Tibial nerve (tissue), 4 donors: ENCODE measurements at regions not wholly inside any gene's neighbourhood (a gene's known extent, or its start where the extent isn't known, plus 50 kb on each side); places are given as distances from the start of the nearest gene placed in this dataset.
"Not testable (repeated sequence)": the region's sequence is repeated elsewhere in the genome, so short reads cannot be mapped to it uniquely, and the experiment has no call there.

Experiments
- CTCF ChIP-seq, 5 experiments: fragments of 200-600 bp in 3 of 5; fragments of 450-650 bp in 2 of 5; sonication (generic) in 3 of 5; IDR thresholded peaks; one replicate each; pipeline ENCODE4 v1.5.1; 2016 to 2019; ENCODE audit warnings: antibody characterized with exemption in 5 of 5, mild to moderate bottlenecking in 3 of 5, moderate library complexity in 2 of 5
- EP300 ChIP-seq, 2 donors: sonication (generic); formaldehyde crosslinking; IDR thresholded peaks; one replicate each; pipeline ENCODE4 v1.6.1; 2017; ENCODE audit warnings: antibody characterized with exemption in 2 of 2, mild to moderate bottlenecking in 1 of 2
- POLR2A ChIP-seq, 2 donors: fragments of 450-650 bp; IDR thresholded peaks; one replicate each; pipeline ENCODE4 v1.6.1; 2017; ENCODE audit warnings: antibody characterized with exemption in 2 of 2, mild to moderate bottlenecking in 2 of 2, moderate library complexity in 2 of 2

GRCh38 chr4:81300352-81300751 lies 85.3 kb upstream of the PRKG2 start:
- not testable (repeated sequence) for TF ChIP-seq CTCF, EP300, POLR2A (IDR thresholded peaks at IDR 0.05)
